Osteoblast (primary cell): ENCODE measurements at regions not wholly inside any gene's neighbourhood (a gene's known extent, or its start where the extent isn't known, plus 50 kb on each side); places are given as distances from the start of the nearest gene placed in this dataset.

Source experiments
- DNase-seq: peaks from one replicate; pipeline ENCODE4 v3.0.0; 2011; ENCODE audit warnings: low spot score, mixed read lengths; ENCODE audit not compliant: insufficient read length; ENCODE audit errors: missing footprints
- H2AFZ ChIP-seq: 2 replicates; pipeline ENCODE4 v1.6.0; 2011; ENCODE audit warnings: mild to moderate bottlenecking, low read length
- H3K27ac ChIP-seq: 2 replicates; pipeline ENCODE4 v1.5.1; 2011; ENCODE audit warnings: mild to moderate bottlenecking, low read depth, low read length, moderate library complexity
- H3K27me3 ChIP-seq: 2 replicates; pipeline ENCODE4 v1.6.0; 2012; ENCODE audit warnings: mild to moderate bottlenecking, control low read depth, inconsistent platforms, low read length, moderate library complexity; ENCODE audit not compliant: insufficient read depth
- H3K36me3 ChIP-seq: 2 replicates; pipeline ENCODE4 v1.5.1; 2011; ENCODE audit warnings: mild to moderate bottlenecking, low read length, control low read depth, moderate library complexity; ENCODE audit not compliant: insufficient read depth
- H3K4me1 ChIP-seq: 2 replicates; pipeline ENCODE4 v1.5.1; 2011; ENCODE audit warnings: mild to moderate bottlenecking, low read length, control low read depth, moderate library complexity; ENCODE audit not compliant: insufficient read depth
- H3K4me2 ChIP-seq: 2 replicates; pipeline ENCODE4 v1.6.0; 2011; ENCODE audit warnings: mild to moderate bottlenecking, low read length; ENCODE audit not compliant: insufficient read depth
- H3K4me3 ChIP-seq: fragments of 200-600 bp; sonication (generic); 3 replicates; pipeline ENCODE4 v1.5.1; 2012; ENCODE audit warnings: mild to moderate bottlenecking, low read length, inconsistent platforms; ENCODE audit not compliant: insufficient read depth
- H3K79me2 ChIP-seq: 2 replicates; pipeline ENCODE4 v1.6.0; 2012; ENCODE audit warnings: mild to moderate bottlenecking, low read length, control low read depth, inconsistent platforms; ENCODE audit not compliant: insufficient read depth
- H3K9me3 ChIP-seq: 2 replicates; pipeline ENCODE4 v1.5.1; 2011; ENCODE audit warnings: low read depth, low read length, control low read depth
- H4K20me1 ChIP-seq: 2 replicates; pipeline ENCODE4 v1.6.0; 2012; ENCODE audit warnings: mild to moderate bottlenecking, low read length, control low read depth; ENCODE audit not compliant: insufficient read depth
- TF ChIP-seq, protein P1 (sequence below): IDR thresholded peaks from 2 replicates; pipeline ENCODE4 v1.5.1; 2011; ENCODE audit warnings: mild to moderate bottlenecking, low read depth, low read length, moderate library complexity; ENCODE audit errors: extremely low read depth

DNA sequence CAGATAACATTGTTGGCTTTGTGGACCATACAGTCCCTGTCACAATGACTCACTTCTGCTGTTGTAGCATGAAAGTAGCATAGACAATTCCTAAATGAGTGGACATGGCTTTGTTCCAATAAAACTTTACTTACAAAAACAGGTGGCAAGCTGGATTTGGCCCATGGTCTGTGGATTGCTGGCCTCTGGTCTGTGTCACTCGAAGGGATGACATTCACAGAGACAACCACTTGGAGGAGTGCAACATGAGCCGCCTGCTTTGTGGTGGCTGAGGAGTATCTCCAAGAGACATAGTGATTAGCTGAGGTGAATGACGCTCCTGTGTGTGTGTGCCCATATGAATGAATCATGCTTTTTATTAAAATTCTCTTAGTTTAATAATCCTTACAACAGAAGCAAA is 81.3 kb upstream of the NRXN3 start:
- no peak overlapping the region for H3K4me2 ChIP-seq
- TF ChIP-seq, protein P1, sequence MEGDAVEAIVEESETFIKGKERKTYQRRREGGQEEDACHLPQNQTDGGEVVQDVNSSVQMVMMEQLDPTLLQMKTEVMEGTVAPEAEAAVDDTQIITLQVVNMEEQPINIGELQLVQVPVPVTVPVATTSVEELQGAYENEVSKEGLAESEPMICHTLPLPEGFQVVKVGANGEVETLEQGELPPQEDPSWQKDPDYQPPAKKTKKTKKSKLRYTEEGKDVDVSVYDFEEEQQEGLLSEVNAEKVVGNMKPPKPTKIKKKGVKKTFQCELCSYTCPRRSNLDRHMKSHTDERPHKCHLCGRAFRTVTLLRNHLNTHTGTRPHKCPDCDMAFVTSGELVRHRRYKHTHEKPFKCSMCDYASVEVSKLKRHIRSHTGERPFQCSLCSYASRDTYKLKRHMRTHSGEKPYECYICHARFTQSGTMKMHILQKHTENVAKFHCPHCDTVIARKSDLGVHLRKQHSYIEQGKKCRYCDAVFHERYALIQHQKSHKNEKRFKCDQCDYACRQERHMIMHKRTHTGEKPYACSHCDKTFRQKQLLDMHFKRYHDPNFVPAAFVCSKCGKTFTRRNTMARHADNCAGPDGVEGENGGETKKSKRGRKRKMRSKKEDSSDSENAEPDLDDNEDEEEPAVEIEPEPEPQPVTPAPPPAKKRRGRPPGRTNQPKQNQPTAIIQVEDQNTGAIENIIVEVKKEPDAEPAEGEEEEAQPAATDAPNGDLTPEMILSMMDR = no peak
- no peaks in the 10 kb centered on the region for H3K79me2 ChIP-seq
- no peaks in the 10 kb centered on the region for H3K36me3 ChIP-seq
- H4K20me1 ChIP-seq = no peaks in the 10 kb centered on the region
- H3K9me3 ChIP-seq = no peaks in the 10 kb centered on the region
- H3K27ac ChIP-seq = no peak overlapping the region
- H3K4me3 ChIP-seq = no peak overlapping the region
- H3K4me1 ChIP-seq = no peaks in the 10 kb centered on the region
- H3K27me3 ChIP-seq = no peaks in the 10 kb centered on the region
- DNase-seq = no peak
- H2AFZ ChIP-seq = no peak overlapping the region

DNA sequence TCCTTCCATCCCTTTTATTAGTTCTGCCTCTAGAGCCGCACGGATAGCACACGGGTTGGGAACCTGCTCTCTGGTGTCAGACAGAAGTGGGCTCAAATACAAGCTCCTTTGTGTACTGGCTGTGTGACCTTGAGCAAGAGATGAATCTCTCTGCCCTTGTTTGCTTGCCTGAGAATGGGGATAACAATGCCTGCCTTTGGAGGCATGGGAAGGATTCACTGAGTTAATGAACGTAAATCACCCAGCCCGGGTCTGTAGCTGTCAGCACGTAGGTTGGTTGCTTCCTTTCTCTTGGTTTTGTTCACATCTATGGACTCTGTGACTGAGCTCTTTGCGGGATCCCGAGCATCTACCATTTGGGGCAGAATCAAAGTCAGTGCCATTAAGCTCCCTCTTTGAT is 79.3 kb upstream of the NRXN3 start:
- H4K20me1 ChIP-seq = no peaks in the 10 kb centered on the region
- H3K4me2 ChIP-seq = no peak overlapping the region
- no peaks in the 10 kb centered on the region for H3K79me2 ChIP-seq
- H3K9me3 ChIP-seq = no peaks in the 10 kb centered on the region
- H3K27ac ChIP-seq = no peak overlapping the region
- no peaks in the 10 kb centered on the region for H3K4me1 ChIP-seq
- no peaks in the 10 kb centered on the region for H3K36me3 ChIP-seq
- TF ChIP-seq, protein P1 = no peak
- H3K4me3 ChIP-seq = no peak overlapping the region
- no peak for DNase-seq
- H3K27me3 ChIP-seq = no peaks in the 10 kb centered on the region
- H2AFZ ChIP-seq = no peak overlapping the region

DNA sequence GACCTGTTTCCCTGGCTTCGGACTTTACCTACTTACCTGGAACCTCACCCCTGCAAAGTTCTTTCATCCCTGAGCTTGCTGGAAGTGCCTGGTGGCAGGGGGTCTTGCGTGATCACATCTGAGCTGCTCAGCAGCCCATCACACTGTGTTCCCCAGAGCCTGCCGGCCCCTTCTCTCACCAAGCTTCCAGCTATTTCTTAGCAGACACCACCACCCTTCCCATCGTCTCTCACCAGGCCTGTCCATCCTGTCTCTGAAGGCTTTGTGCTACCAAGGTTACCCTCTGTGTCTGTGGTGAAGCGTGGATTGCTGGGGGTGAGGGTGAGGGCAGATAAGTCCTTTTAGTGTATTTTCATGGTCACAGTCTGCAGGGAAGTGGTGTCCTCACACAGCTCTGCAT is 78.8 kb upstream of the NRXN3 start:
- H3K4me2 ChIP-seq = no peak overlapping the region
- H3K27me3 ChIP-seq = no peaks in the 10 kb centered on the region
- no peaks in the 10 kb centered on the region for H4K20me1 ChIP-seq
- H2AFZ ChIP-seq = no peak overlapping the region
- H3K9me3 ChIP-seq = no peaks in the 10 kb centered on the region
- no peak overlapping the region for H3K27ac ChIP-seq
- no peaks in the 10 kb centered on the region for H3K79me2 ChIP-seq
- TF ChIP-seq, protein P1 = no peak
- no peak for DNase-seq
- H3K4me3 ChIP-seq = no peak overlapping the region
- no peaks in the 10 kb centered on the region for H3K4me1 ChIP-seq
- H3K36me3 ChIP-seq = no peaks in the 10 kb centered on the region

DNA sequence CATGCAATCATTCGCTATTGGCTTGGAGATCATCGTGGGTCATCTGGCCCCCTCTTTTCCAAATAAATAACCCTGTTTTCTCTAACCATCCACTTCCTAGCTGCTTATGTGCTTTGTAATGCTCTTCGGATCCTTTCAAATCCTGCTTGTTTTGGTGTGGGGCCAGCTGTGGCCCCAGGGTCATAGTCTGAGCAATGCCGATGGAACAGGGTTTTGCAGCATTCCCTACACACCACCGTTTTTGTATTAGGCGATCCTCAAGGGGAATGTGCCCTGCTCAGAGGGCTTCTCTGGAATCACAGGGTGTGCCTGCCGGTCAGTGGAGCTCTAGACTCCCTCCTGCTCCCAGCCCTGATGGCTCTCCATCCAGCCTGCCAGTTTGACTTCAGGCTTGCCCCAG is 78.1 kb upstream of the NRXN3 start:
- Histone ChIP-seq H3K4me1 (no peaks in the 10 kb centered on the region), H3K36me3 (no peaks in the 10 kb centered on the region), H3K27me3 (no peaks in the 10 kb centered on the region), H4K20me1 (no peaks in the 10 kb centered on the region), H3K4me3 (no peak overlapping the region), H2AFZ (no peak overlapping the region), H3K9me3 (no peaks in the 10 kb centered on the region), H3K79me2 (no peaks in the 10 kb centered on the region), H3K27ac (no peak overlapping the region), H3K4me2 (no peak overlapping the region)
- no peak for DNase-seq
- TF ChIP-seq, protein P1 = no peak
